Cerebellar nuclear complex (tissue), 1 donor: ENCODE measurements at regions not wholly inside any gene's neighbourhood (a gene's known extent, or its start where the extent isn't known, plus 50 kb on each side); places are given as distances from the start of the nearest gene placed in this dataset.

Experiments
- DNase-seq, 2 experiments: peaks; one replicate each; lab custom pipeline; 2025; lab: John Stamatoyannopoulos, UW

DNA sequence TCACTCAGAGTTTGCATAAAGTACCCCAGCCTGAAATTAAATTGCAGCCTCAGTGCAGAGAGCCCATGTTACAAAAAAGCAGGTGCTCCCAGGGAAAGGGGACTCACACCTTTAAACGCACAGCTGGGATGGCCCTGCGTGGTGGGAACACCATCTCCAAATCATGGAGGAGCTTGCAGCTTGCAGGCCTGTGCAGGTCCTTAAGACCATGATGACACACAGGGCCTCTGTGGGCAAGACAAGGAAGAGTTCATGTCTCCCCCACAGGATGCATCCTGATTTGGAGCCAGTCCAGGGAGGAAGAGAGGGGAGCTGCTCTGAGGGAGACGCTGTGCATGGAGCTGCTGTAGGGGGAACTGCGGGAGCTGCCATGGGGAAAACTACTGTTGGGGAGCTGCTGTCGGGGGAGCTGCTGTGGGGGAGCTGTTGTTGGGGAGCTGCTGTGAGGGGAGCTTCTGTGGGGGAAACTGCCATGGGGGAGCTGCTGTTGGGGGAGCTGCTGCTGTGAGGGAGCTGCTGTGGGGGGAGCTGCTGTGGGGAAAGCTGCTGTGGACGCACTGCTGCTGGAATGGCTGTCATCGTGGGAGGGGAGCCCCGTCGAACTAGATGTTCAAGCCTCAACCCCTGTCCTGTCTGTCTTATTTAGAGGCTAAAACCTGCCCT is 113.9 kb downstream of the MATN1 start:
- no peak for DNase-seq

DNA sequence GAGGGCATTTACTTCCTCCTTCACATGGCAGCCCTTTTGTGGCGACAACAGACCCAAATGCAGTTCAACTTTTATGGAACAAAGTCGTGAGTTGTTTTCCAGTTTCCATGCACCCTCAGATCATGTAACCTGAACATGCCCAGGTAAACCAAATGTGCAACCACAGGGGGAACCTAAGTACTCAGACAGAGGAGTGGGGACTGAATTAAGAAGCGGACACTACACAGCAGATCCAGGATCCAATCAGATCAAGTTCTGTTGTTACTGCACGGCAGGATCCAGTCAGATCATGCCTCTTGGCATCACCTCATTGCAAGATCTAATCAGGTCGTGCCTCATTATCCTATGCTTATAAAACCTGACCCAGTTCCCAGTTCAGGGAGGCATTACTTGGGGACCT is 115.7 kb downstream of the MATN1 start:
- DNase-seq = no peak

DNA sequence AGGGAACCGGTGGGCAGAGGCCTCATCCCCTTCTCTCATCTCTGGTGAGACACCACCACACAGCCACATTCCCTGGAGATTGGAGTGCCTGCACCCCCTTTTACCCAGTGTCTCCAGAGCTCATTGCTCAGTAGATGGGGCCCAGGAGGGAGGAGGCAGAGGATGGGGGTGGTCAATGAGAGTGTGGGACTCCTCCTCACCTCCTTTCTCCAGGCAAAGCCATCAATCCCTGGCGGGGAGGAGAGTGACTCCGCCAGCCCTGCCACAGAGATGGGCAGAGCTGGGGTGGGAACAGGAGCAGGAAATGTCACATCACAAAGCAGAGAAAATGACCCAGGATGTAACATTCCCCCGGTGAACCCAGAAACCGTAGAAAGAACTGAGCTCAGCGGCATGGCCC is 117.2 kb downstream of the MATN1 start:
- DNase-seq = no peak

DNA sequence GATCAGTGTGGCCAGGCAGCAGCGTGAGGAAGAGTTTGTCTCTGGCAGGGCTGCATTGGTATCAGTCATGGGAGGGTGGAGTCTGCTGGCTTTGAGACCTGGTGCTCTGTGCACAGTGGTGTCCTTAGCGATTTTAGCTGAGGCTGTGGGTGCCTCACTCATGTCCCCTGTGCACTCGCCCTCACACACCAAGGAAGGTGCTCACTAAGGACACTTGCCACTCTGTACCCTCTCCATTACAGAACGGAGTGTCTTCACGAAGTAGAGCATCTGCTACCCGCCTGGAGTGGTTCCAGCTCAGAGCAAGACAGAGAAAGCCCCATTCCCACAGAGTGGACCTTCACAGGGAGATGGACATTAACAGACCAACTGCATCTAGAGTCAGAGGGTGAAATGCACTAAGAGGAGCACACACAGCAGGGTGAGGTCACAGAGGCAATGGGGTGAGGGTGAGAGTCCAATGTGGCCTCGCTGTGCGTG is 117.9 kb downstream of the MATN1 start:
- DNase-seq = no peak

DNA sequence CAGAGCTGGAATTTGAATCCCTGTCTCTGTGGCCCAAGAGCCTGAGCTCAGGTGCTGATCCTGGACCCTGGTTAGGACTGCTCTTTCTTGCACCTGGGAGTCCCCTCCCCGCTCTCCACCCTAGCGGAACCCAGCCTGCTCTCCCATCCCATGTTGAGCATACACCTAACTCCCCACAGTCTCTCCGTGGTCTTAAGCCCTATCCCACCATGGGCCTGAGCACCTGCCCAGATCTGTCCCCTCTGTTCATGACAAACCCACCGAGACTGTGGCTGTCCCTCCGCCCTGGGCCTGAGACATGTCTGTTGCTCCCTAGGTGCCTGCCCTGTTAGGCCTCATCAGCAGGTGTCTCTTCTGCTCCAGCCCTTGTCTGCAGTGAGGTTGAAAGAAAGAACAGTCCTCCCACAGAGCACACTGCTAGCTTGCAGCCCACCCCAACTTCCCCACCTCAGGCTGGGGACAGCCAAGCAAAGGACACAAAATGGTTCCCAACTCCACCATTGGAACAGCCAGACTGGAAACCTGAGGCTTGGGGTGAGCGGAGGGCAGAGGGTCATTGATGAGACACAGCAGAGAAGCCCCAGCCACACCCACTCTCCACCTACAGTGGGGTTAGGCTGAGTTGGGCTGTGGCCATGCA is 118.5 kb downstream of the MATN1 start:
- DNase-seq = no peak

DNA sequence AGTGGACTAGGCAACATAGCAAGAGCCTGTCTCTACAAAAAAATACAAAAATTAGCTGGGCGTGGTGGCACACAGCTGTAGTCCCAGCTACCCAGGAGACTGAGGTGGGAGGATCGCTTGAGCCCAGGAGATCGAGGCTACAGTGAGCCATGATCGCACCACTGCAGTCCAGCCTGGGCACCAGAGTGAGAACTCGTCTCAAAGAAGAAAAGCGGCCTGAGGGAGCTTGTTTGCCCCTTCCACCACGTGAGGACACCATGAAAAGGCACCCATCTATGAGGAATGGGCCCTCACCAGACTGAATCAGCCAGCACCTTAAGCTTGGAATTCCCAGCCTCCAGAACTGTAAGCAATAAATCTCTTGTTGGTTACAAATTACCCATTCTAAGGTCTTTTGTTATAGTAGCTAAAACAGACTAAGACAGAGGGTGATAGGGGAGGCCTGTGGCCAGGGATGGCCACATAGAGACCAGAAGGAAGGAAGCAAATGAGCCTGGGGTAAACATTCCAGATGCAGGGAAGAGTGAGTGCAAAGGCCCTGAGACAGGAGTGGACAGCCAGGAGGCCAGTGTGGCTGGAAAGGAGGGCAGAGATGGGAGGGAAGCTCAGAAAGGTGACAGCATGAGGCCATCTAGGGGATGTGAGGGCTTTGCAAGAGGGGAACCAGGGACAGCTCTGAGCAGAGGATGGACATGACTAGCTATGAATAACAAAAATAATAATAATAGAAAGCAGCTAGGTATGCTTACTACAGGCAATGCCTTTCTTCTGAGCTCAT is 120.1 kb downstream of the MATN1 start:
- no peak for DNase-seq

DNA sequence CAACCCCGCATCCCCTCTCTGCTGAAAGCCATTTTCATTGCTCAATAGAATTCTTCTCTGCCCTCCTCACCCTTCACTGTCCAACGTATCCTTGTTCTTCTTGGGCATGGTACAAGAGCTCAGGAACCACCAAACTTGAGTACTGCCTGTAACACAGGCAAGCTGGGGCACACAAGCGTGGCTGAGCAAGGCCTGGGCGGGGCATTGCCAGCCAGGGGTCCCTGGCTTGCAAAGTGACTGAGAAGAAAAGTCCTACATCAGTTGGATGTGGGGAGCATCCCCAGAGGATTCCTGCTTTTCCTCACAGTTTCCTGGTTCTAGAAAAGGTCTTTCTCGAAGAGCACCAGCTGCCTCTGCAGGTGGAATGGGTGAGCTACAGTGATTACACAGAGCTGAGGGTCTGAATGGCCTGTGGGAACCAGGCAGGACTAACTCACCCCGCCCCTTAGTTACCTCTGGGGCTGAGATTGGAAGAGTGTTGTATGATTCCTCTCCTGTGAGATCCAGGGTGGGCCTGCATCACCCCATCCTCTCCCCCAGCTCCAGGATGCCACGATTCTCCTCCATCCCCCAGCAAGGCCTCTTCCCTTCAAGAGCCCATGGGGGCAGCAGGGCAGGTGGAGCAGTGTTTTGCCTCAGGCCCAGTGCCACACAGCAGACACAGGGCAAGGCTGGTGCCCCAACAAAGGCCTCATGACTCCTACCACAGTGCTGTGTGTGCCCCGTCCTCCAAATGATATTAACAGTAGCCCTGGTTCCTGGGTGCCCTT is 121.9 kb downstream of the MATN1 start:
- no peak for DNase-seq

DNA sequence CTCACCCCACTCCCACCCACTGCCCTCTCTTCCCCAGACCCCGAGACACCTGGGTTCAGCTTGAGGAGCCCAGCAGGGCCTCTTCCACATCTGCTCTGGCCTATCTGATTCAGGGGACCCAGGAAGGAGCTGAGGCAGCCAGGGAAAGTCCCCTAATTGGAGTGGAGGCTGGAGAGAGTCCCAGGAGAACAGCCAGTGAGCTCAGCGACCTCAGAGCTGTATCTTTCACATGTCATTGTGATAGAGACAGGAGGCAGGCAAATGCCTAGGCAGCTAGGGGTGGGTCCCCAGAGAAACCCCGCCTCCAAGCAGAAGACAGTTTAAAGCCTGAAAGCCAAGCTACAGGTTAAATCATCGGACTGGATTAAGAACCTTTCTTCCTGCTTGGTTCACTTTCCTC is 122.7 kb downstream of the MATN1 start:
- no peak for DNase-seq

DNA sequence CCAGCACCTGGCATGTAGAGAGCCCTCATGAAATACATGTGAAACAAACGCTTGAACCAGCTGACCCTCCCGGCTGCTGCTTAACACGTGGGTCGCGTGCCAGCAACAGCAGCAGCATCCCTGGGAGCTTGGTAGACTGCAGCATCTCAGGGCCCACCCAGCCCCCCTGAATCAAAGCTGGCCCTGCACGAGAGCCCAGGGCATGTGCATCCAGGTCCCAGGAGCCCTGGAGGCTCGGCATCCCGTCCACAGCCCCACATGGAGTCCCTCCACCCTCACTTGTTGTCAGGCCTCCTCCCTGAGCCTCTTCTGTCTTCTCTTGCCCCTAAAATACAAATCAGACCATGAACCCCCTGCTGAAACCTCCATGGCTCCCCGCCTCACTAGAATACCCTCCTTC is 123.1 kb downstream of the MATN1 start:
- no peak for DNase-seq

DNA sequence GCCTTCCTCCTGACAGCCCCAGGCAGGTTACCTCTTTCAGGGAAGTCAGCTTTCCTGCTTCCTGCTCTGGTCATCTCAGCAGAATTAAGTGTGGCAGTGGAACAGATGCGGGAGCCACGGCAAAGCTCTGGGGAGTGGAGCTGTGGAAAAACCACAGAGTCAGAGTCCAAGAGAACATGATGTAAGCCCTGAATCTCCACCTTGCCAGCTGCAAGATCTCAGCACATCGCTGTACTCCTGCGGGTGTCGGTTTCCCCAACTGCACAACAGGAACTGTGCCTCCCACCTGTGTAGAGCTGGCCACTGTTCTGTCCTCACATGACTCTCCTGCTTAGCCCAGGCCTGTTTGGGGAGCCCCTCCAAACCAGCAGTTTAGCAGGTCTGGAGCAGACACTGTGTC is 123.7 kb downstream of the MATN1 start:
- DNase-seq = no peak

DNA sequence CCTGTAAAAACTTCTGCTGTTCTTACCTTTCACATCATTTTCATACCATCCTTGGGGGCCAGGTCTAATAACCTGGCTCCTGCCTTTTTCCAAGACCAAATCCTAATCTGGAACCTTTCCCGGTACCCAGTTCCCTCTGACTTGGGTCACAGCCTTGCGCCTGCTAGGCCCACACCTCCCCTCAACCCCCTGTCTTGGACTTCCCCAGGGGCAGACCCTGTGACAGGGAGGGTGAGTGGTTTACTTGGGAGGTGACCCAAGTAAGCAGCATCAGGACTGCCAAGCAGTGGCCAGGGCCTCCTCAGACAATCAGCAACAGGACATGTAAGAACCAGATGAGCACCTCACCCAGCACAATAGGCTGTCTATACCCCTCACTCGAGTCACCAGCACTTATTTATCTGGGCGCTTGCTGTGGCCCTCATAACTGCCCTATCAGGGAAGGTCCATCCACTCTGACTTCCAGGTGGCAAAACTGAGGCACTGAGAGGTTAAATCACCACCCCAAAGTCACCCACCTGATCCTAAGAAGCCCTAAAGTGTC is 124.7 kb downstream of the MATN1 start:
- DNase-seq = no peak

DNA sequence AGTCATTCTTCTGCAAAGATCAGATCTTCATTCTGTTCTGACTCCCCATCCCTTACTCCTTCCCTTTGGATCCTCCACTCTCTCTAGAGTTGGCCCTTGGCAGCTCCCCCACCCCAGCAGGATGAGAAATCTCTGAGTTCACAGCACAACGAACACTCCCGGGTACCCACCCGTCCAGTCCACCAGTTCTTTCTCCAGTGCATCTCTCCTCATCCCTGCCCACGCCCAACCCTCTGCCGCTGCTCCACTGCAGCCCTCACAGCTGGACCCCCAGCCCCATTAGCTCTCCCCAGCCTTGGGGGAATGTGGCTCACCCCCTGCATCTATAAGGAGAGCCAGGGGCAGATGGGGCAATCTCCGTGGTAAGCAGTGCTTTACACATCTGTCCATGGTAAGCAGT is 125.7 kb downstream of the MATN1 start:
- no peak for DNase-seq

DNA sequence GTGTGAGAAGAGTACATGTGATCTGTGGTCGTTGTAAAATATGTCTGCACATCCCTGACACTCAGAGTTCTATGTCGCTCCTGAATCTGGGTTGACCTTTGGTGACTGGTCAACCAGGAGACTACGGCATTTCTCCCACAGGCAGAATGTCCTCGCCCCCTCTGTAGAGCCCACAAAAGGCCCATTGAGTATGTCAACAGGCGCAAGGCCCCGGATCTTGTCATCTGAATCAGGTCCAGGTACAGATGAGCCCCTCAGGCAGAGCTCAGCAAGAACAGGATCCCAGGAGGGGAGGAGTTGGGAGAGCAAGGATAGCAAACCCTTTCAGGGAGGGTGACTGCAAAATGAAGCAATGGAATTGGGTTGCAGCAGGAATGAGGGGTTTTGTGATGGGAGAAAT is 126.5 kb downstream of the MATN1 start:
- DNase-seq = no peak

DNA sequence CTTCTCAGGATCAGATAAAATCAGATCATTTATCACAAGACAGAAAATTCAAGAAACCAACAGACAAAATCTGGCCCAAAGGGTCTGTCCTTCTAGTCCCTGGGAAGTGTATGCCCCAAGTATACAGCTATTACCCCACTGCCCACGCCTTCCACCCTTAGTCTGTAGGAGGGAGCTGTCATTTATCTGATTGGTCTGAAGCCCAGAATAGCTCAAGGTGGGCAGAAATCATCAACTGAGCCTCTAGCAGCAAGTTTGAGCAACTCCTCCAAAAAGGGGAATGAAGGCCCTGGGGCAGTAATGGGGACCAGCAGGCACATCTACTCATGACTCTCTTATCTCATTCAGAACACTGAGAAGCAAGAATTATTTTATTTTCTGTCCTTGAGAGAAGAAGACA is 126.9 kb downstream of the MATN1 start:
- no peak for DNase-seq

DNA sequence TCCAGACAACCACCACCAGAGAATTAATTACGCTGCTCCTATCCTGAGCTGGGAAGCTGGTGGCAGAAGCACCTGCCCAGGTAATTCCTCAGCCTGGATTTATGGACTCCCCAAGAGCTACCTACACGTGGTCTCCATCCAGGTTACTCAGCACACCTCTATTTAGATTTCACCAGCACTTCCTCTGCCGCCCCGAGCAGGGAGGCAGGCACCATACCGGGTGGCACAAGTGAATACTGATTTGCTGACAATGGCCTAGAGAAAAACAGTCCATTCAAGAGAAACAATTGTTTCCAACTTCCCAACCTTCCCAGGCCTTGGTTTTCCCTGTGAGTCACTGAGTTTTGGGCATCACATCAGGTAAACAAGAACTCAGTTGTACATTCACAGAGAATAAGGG is 134.3 kb downstream of the MATN1 start:
- DNase-seq = no peak

DNA sequence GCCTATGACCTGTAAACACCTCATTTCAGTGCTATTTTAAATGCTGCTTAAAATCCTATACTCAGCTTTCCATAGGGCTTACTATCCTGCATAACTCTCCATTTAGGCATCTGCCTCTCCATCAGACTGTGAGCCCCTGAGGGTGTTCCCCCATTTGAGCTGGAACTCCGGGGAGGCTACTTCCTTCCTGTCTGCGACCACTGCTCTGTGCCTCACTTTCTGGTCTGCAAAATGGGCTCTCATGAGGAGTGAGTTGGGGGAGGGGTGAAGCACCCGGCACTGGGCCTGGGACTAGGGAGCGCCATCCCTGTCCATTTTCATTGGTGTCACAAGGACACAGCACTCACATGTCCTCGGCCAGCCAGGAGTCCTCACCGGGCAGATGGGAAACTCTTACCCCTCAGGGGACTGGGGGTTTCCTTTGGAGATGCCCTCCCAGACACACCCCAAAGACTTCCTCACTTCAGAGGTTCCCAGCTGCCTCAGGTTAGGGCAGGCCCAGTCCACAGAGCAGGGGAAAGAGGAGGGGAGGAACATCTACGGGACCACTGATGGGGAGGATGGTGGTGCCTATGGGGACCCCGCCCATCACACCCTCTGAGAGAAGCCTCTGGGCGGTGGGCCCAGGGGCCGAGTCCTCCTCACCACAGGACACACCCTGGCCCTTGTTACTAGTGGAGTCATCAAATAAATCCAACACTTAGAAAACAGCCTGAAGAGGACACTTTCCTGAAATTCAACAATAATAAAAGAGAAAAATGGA is 134.9 kb downstream of the MATN1 start:
- DNase-seq = no peak

DNA sequence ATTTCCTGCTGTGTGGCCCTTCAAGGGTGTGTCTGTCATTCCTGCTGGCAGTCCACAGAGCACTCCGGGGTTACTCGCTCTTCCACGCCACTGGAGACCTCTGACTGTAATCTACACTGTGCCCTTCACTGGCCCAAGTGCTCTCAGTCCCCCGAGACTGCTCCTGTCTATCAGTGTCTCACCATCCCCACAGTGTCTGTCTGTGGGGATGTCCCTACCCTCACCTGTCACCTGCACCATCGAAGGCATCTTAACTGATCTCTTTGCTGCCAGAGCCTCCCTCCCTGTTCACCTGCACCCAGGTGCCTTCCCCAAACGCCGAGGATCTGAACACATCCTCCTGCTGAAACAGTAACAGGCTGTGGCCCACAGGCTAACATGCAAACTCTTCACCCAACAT is 136.7 kb downstream of the MATN1 start:
- DNase-seq = no peak

DNA sequence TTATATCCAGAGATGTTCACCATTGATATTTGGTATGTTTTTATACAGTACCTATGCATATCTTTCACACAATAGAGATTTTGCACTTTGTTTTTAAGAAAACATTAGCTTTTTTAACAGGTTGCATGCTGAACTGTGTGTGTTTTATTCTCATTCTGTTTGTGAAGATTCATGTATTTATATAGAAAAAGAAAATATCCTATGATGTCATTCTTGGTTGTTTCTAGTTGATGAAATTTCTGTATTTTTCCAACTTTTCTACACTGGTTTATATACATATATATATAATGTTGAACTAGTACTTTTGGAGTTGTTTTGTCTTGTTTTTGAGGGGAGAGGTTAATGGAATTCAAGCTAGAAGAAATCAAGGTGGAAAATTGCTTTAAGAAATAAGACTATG is 143.8 kb downstream of the MATN1 start:
- DNase-seq = no peak

DNA sequence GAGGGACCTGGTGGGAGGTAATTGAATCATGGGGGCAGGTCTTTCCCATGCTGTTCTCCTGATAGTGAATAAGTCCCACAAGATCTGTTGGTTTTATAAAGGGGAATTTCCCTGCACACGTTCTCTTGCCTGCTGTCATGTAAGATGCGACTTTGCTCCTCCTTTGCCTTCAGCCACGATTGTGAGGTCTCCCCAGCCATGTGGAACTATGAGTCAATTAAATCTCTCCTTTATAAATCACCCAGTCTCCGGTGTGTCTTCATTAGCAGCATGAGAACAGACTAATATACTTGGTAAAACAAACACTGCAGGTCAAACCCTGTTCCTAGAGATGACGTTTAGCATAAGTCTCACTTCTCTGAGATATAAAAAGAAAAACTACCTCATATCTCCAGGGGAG is 148.3 kb downstream of the MATN1 start:
- no peak for DNase-seq

DNA sequence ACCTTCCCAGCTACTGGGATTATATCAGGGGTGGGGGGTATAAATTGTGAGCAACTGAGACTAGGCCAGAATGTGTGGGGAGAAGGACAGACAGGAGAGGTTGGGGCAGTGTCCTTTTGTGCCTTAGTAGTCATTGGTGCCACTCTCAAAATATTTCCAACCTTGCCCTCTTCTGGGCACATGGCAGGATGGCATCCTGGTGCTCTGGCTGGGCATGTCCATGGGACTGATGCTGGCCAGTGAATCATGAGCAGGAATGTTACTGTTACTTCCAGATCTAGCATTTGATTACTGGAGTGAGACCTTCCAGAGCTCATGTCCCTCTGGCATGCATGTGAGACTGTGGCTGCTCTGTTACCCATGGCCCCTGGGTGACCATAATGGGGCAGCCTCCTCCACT is 151.2 kb downstream of the MATN1 start:
- no peak for DNase-seq

DNA sequence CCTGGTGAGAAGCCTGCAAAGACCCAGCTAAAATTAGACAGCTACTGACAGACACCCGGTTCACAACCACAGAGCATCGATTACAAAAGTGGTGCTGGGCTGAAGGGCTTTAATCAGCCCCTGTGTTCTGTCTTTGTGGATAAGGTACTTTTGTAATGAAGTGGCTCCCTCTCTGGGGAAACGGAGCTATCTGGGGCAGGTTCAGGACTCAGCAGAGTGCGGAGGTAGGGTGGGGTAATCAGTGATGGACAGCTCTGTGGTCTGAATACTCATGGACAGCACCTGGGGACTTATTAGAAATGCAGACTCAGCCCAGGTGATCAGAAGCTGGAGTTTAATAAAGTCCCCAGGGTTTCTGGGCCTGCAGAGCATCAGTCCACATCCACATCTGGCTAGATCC is 152.0 kb downstream of the MATN1 start:
- DNase-seq = no peak
